ENCODE measurements at regions not wholly inside any gene's neighbourhood (a gene's known extent, or its start where the extent isn't known, plus 50 kb on each side); places are given as distances from the start of the nearest gene placed in this dataset.
"Not testable (repeated sequence)": the region's sequence is repeated elsewhere in the genome, so short reads cannot be mapped to it uniquely, and the experiment has no call there.

- intact Hi-C loops (cut with DNase I), result no loop called here
- ATAC-seq (ENCODE audit: poor library complexity) (no peak), DNase-seq (no peak)
Observed at GRCh38 chr13:109287553-109287952, 498.8 kb downstream of the IRS2 start.

- DNase-seq (no peak), ATAC-seq (ENCODE audit: poor library complexity) (no peak)
- intact Hi-C loops (cut with DNase I), result no loop called here
Observed at GRCh38 chr13:109285586-109285985, 500.8 kb downstream of the IRS2 start.

DNA sequence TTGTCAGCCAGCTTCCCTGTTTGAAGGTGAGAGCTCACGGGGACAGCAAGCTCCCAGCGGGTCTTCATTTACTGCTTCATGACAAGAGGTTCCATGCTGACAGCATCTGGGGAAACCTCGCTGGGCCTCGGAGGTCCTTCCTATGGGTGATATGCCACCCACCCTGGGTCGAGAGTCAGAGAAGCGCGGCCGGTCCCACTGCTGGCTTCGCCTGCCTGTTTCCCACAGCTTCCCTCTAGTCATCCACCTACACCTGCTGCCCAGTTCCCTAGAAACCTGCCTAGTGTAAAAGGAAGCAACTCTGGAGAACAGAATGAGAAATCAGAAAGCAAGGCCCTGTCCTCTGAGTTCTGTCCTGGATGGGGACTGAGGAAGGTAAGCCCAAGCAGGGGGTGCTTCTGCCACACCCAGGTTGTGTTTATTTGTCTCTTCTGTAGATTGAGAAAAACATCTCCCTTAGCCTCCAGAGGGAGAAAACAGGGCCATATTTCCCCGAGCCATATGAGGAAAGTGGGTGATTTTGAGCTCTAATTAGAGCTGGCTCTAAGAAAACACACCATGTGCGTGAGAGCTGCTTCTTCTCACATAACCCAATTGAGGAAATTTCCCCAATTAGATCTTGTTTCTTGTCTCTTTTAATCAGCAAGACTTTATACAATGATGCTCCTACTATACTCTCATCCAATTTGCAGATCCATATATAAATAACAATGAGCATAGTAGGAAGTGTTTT lies 504.3 kb downstream of the IRS2 start:
- intact Hi-C loops (cut with DNase I), result no loop called here
- ATAC-seq (ENCODE audit: poor library complexity), result no peak
- no peak for DNase-seq

- DNase-seq (no peak), ATAC-seq (ENCODE audit: poor library complexity) (peak; percentile 93)
- intact Hi-C loops (cut with DNase I), result no loop called here
Observed at GRCh38 chr13:109281017-109281902, 505.1 kb downstream of the IRS2 start.

DNA sequence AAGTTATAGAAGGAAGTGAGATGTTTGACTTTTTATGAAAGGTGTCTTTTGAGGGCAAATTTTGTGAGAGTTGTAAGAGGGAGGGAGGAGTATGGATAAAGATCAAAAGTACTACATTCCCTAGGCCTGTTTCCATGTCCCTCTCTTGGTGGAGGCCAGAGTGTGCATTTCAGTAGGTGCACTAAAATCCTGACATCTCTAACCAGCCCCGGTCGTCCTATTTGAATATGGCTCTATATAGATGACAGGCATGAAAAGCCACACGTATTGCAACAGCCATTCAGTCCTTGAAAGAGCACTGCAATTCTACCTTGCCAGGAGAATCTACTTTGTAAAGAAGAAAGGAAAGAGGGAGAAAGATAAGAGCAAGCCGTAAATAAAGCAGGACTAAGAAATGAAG lies 510.1 kb downstream of the IRS2 start:
- intact Hi-C loops (cut with DNase I), result no loop called here
- DNase-seq, result no peak
- no peak for ATAC-seq (ENCODE audit: poor library complexity)

- ATAC-seq (ENCODE audit: poor library complexity) (no peak), DNase-seq (no peak)
- intact Hi-C loops (cut with DNase I), result no loop called here
Observed at GRCh38 chr13:109275852-109276251, 510.5 kb downstream of the IRS2 start.

DNA sequence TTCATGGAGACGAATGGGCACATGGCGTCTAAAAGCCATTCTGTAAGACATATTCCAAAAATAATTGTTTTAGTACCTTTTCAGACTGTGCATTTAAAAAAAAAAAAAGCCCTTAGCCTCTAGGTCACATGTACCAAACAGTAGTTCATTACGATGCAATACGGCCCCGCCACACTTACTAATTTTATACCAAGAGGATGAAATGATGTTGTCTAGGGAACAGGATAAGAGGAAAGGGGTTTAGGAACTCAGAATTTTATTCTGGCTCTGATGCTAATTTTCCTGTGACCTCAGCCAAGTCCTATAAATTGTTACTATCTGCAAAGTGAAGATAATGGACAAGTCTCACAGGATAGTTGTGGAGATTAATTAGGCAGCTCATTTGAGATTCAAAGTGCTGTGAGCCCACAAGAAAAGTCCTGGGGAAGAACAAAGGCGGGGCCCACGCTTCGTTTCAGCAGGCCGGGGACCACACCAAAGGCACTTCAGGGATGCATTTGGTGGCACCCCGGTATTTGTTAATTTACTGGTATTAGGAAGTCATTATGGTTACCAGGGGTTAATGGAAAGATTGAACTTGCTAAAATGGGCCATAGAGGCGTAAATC lies 511.1 kb downstream of the IRS2 start:
- ATAC-seq (ENCODE audit: poor library complexity) (no peak), DNase-seq (no peak)
- intact Hi-C loops (cut with DNase I), result no loop called here

DNA sequence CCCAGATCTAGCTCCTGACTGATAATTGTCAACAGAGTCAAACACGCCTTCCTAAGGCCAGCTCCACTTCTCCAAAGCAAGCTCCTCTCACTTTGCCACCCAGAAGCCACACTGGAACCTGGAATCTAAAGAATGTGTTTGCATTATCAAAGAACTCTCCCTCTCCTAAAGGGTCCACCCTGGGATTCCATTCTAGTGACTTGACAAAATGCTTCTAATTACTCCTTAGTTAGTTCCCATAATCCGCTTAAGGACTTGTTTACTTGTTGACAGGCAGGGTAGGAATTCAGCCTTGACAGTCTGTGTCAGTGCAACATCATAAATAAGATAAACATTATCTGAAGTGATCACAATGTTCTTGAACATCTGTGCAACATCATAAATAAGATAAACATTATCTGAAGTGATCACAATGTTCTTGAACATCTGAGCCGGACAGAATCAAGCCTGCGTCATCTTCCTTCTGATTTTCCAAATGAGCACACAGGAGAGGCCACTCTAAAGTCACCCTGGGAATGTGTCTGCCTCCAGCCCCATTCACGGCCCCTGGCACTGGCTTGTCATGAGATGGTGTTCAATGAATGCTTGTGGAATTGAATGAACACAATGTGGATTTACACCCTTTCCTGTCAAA lies 512.1 kb downstream of the IRS2 start:
- DNase-seq, result no peak
- ATAC-seq (ENCODE audit: poor library complexity), result peak; percentile 71
- intact Hi-C loops (cut with DNase I), result no loop called here

GRCh38 chr13:109273326-109273751 lies 513.0 kb downstream of the IRS2 start:
- ATAC-seq (ENCODE audit: poor library complexity) (no peak), DNase-seq (no peak)
- intact Hi-C loops (cut with DNase I), result no loop called here

- ATAC-seq (ENCODE audit: poor library complexity) (no peak), DNase-seq (no peak)
- intact Hi-C loops (cut with DNase I), result no loop called here
Observed at GRCh38 chr13:109272595-109273325, 513.6 kb downstream of the IRS2 start.

DNA sequence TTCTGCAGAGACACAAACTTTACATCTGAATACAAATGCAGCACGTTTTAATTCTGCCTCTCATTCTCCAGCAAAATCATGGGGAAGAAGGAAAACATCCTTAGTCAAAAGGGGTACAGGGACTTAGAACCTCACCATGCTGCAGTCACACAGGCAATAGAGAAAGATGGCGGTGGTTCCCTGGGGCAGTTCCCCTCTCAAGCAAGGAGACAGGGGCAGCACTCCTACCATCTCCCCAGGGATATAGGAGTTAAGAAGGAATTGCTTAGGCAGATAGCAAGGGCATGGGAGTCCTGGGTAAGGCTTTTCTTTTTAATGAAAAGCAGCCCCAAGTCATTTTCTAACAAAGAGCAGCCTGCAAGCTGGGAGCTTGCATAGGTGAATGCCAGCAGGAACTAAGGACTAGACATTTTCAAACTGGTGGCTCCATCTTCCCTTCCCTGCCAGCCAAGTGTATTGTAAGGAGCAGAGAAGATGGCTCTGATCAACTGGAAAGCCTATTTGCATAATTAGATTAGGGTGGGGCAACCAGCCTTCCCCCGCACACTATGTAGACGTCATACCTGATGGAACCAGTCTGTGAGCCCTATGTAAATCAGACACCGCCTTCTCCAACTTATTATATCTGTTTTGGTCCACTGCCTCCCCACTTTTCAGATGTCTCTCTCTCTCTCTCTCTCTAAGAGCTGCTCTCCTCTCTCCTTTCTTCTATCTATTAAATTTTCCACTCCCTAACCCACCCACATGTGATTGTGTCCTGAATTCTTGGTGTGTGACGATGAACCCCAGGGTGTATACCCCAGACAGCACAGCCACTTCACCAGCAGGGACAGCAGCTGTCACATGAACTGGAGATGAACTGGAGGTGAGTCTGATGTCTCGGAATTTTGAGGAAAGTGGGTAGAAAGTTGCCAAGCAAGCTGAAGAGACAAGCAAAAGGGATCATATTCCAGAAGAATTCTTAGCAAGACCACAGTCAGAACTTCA lies 514.5 kb downstream of the IRS2 start:
- ATAC-seq (ENCODE audit: poor library complexity), result no peak
- intact Hi-C loops (cut with DNase I), result no loop called here
- DNase-seq, result no peak

- DNase-seq (no peak), ATAC-seq (ENCODE audit: poor library complexity) (no peak)
- intact Hi-C loops (cut with DNase I), result no loop called here
Observed at GRCh38 chr13:109271061-109271460, 515.3 kb downstream of the IRS2 start.

- intact Hi-C loops (cut with DNase I); ATAC-seq (ENCODE audit: poor library complexity); DNase-seq: not testable (repeated sequence)
Observed at GRCh38 chr13:109269381-109269780, 517.0 kb downstream of the IRS2 start.

DNA sequence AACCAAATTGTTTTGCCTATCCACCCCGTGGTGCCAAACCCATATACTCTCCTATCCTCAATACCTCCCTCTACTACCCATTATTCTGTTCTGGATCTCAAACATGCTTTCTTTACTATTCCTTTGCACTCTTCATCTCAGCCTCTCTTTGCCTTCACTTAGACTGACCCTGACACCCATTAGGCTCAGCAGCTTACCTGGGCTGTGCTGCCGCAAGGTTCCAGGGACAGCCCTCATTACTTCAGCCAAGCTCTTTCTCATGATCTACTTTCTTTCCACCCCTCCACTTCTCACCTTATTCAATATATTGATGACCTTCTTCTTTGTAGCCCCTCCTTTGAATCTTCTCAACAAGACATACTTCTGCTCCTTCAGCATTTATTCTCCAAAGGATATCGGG lies 517.9 kb downstream of the IRS2 start:
- intact Hi-C loops (cut with DNase I); ATAC-seq (ENCODE audit: poor library complexity); DNase-seq: not testable (repeated sequence)

DNA sequence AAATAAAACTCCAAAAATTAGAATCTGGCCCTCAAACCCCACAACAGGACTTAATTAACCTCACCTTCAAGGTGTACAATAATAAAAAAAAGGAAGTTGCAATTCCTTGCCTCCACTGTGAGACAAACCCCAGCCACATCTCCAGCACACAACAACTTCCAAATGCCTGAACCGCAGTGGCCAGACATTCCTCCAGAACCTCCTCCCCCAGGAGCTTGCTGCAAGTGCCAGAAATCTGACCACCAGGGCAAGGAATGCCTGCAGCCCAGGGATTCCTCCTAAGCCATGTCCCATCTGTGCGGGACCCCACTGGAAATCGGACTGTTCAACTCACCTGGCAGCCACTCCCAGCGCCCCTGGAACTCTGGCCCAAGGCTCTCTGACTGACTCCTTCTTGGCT lies 519.0 kb downstream of the IRS2 start:
- intact Hi-C loops (cut with DNase I); ATAC-seq (ENCODE audit: poor library complexity); DNase-seq: not testable (repeated sequence)

DNA sequence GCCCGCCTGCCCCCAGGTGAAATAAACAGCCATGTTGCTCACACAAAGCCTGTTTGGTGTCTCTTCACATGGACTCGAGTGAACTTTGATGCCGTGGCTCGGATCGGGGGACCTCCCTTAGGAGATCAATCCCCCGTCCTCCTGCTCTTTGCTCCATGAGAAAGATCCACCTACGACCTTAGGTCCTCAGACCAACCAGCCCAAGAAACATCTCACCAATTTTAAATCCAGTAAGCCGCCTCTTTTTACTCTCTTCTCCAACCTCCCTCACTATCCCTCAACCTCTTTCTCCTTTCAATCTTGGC lies 521.0 kb downstream of the IRS2 start:
- intact Hi-C loops (cut with DNase I); DNase-seq; ATAC-seq (ENCODE audit: poor library complexity): not testable (repeated sequence)

DNA sequence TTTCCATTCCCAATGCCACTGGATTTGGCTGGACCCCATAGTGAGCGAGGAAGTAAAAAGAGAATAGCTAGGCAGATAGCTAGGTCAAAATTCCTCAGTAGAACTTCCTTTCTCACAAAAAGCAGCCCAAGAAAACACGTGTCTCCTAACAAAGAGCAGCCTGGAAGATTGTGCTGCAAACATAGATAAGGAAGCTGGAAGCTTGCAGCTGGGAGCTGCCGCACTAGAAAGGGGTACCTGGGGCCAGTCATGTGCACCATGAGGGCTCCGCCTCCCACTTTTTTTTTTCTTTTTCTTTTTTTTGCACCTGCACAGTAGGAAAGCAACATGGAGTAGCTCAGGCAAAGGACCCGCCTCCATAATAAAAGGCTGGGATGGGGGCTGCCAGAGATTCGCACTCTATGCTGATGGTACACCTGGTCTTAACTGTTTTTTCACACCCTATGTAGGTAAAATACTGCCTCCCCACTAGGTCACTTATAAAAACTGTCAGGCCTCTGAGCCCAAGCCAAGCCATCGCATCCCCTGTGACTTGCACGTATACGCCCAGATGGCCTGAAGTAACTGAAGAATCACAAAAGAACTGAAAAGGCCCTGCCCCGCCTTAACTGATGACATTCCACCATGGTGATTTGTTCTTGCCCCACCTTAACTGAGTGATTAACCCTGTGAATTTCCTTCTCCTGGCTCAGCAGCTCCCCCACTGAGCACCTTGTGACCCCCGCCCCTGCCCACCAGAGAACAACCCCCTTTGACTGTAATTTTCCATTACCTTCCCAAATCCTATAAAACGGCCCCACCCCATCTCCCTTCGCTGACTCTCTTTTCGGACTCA lies 521.6 kb downstream of the IRS2 start:
- ATAC-seq (ENCODE audit: poor library complexity); DNase-seq; intact Hi-C loops (cut with DNase I): not testable (repeated sequence)
